Gastrocnemius medialis (tissue), 4 donors: ENCODE measurements at regions not wholly inside any gene's neighbourhood (a gene's known extent, or its start where the extent isn't known, plus 50 kb on each side); places are given as distances from the start of the nearest gene placed in this dataset.

Source experiments
- ATAC-seq, 2 donors: fragments of 150-250 bp; one replicate each; pipeline ENCODE4 v1.9.1; 2016
- DNase-seq, 2 donors: peaks; one replicate each; pipeline ENCODE4 v3.0.0-alpha.2; 2019
- H3K27ac ChIP-seq, 4 donors: fragments of 200-600 bp; sonication (generic); 1 replicate in 1 of 4; 2 replicates in 3 of 4; pipeline ENCODE4 v1.5.1; 2016 to 2018; ENCODE audit warnings: mild to moderate bottlenecking in 2 of 4, moderate library complexity in 1 of 4
- H3K27me3 ChIP-seq, 3 donors: fragments of 200-600 bp; sonication (generic) in 2 of 3; 1 replicate in 1 of 3; 2 replicates in 2 of 3; pipeline versions ENCODE4 v1.5.1 to v1.6.0; 2016 to 2019; ENCODE audit warnings: mild to moderate bottlenecking in 1 of 3, moderate library complexity in 1 of 3
- H3K36me3 ChIP-seq, 2 donors: fragments of 200-600 bp; sonication (generic) in 1 of 2; one replicate each; pipeline ENCODE4 v1.5.1; 2017 to 2018
- H3K4me1 ChIP-seq, 2 donors: fragments of 200-600 bp; sonication (generic) in 1 of 2; one replicate each; pipeline ENCODE4 v1.5.1; 2016 to 2017; ENCODE audit warnings: mild to moderate bottlenecking in 2 of 2
- H3K4me3 ChIP-seq, 4 donors: fragments of 200-600 bp; sonication (generic) in 3 of 4; 1 replicate in 1 of 4; 2 replicates in 3 of 4; pipeline ENCODE4 v1.5.1; 2016 to 2019; ENCODE audit warnings: mild to moderate bottlenecking in 2 of 4
- H3K9me3 ChIP-seq, 3 donors: fragments of 200-600 bp; sonication (generic) in 2 of 3; 1 replicate in 1 of 3; 2 replicates in 2 of 3; pipeline ENCODE4 v1.5.1; 2016 to 2019
- POLR2A ChIP-seq, 2 donors: fragments of 450-650 bp; IDR thresholded peaks; one replicate each; pipeline ENCODE4 v1.6.1; 2017; ENCODE audit warnings: antibody characterized with exemption in 2 of 2, mild to moderate bottlenecking in 2 of 2, moderate library complexity in 2 of 2
- in situ Hi-C, 4 donors: fragments of 200-750 bp; cut with MboI; loops; one replicate each; pipeline versions ENCODE4 v1.15.0 to v1.8.0; 2017; ENCODE audit warnings: low sequenced_read_pairs in 4 of 4
- intact Hi-C: fragments of 100-400 bp; cut with DNase I; formaldehyde crosslinking; loops from one replicate; pipeline ENCODE4 v1.15.1; 2023; ENCODE audit warnings: low total_unique reads
- TF ChIP-seq, protein P1 (sequence below), 5 experiments: fragments of 450-650 bp in 3 of 5; fragments of 200-600 bp in 2 of 5; sonication (generic) in 2 of 5; IDR thresholded peaks in 4 of 5; conservative IDR thresholded peaks in 1 of 5; 1 replicate in 4 of 5; 2 replicates in 1 of 5; pipeline ENCODE4 v1.5.1; 2016 to 2019; ENCODE audit warnings: antibody characterized with exemption in 5 of 5, mild to moderate bottlenecking in 3 of 5, moderate library complexity in 3 of 5

DNA sequence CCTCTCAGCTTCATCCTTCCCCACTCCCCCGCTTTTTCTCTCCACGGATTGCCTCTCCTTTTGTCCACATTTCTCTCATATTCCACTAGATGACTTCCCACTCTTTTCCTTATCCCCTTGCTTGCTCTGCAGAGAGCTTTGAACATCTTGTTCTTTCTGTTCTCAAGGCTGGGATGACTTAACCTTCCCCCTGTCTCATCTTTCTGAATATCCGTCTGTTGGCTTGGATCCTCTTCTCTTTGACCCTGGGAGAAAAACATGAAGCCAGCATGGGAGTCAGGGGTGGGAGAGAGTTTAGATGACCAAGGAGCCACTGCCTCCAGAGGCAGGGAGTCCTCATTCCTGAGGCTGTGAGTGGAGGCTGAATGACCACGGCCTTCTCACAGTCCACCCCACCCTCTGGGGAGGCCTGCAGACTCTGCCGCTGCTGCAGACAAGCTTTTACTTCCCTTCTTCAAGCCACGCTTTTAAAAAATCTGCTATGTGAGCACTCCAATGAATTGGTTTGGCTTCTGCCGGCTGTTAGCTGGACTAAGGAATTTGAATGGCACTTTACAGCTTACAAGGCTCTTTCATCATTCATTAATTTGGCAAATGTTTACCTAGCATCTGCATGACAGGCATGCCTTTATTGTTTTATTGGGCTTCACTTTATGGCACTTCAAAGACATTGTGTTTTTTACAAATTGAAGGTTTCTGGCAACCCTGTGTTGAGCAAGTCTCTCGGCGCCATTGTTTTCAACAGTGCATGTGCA lies 111.6 kb upstream of the SLC6A6 start:
- Histone ChIP-seq H3K36me3 (no peaks in the 10 kb centered on the region), H3K4me3 (no peak overlapping the region), H3K27ac (peak overlapping the region; percentile 84 to 94 (median 90)), H3K27me3 (no peaks in the 10 kb centered on the region), H3K9me3 (no peaks in the 10 kb centered on the region), H3K4me1 (peaks cover 25 to 39% of the 10 kb centered on the region in 2 donors)
- TF ChIP-seq, protein P1, sequence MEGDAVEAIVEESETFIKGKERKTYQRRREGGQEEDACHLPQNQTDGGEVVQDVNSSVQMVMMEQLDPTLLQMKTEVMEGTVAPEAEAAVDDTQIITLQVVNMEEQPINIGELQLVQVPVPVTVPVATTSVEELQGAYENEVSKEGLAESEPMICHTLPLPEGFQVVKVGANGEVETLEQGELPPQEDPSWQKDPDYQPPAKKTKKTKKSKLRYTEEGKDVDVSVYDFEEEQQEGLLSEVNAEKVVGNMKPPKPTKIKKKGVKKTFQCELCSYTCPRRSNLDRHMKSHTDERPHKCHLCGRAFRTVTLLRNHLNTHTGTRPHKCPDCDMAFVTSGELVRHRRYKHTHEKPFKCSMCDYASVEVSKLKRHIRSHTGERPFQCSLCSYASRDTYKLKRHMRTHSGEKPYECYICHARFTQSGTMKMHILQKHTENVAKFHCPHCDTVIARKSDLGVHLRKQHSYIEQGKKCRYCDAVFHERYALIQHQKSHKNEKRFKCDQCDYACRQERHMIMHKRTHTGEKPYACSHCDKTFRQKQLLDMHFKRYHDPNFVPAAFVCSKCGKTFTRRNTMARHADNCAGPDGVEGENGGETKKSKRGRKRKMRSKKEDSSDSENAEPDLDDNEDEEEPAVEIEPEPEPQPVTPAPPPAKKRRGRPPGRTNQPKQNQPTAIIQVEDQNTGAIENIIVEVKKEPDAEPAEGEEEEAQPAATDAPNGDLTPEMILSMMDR (IDR thresholded peaks at IDR 0.05 in 4 of 5, conservative IDR thresholded peaks at IDR 0.05 in 1 of 5), result no peak
- TF ChIP-seq POLR2A (IDR thresholded peaks at IDR 0.05), result no peak
- intact Hi-C loops (no loop called here), in situ Hi-C loops (loop anchor here in 1 of 4 donors (5.0 kb wide), 1 partner anchor 36 kb away; no protein-coding TSS in a partner anchor)
- DNase-seq (no peak), ATAC-seq (peak in 1 of 2 donors; percentile 34)

DNA sequence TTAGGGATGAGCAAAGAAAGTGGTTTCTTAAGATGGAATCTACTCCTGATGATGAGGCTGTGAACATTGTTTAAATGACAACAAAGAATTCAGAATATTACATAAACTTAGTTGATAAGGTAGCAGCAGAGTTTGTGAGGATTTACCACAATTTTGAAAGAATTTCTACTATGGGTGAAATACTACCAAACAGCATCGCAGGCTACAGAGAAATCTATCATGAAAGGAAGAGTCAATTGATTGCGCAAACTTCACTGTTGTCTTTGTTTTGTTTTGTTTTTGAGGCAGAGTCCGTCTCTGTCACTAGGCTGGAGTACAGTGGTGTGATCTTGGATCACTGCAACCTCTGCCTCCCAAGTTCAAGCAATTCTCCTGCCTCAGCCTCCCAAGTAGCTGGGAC lies 107.4 kb upstream of the SLC6A6 start:
- Histone ChIP-seq H3K27ac (no peak overlapping the region), H3K36me3 (no peaks in the 10 kb centered on the region), H3K27me3 (no peaks in the 10 kb centered on the region), H3K9me3 (no peaks in the 10 kb centered on the region), H3K4me3 (no peak overlapping the region), H3K4me1 (peaks cover 11 to 12% of the 10 kb centered on the region in 2 donors)
- ATAC-seq (no peak), DNase-seq (no peak)
- no peak for TF ChIP-seq POLR2A (IDR thresholded peaks at IDR 0.05)
- TF ChIP-seq, protein P1 (IDR thresholded peaks at IDR 0.05 in 4 of 5, conservative IDR thresholded peaks at IDR 0.05 in 1 of 5), result no peak
- in situ Hi-C loops (no loop called here), intact Hi-C loops (no loop called here)

DNA sequence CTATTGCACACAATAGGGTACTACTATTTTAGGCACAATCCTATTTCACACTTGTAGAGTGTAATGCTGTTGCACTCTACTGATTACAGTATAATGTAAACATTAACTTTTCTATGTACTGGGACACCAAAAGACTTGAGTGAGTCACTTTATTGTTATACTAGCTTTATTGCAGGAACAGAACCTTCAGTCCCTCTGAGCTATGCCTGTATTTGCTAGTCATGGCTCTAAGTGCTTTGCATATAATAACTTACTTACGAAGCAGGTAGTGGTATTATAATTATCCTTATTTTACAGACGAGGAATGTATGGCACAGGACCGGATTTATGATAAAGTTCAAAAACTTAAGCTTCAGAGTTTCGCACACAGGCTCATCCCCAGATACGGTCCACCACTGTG lies 106.6 kb upstream of the SLC6A6 start:
- Histone ChIP-seq H3K4me1 (peaks cover 7% of the 10 kb centered on the region in 2 donors), H3K9me3 (no peaks in the 10 kb centered on the region), H3K27me3 (no peaks in the 10 kb centered on the region), H3K27ac (no peak overlapping the region), H3K36me3 (no peaks in the 10 kb centered on the region), H3K4me3 (no peak overlapping the region)
- intact Hi-C loops (no loop called here), in situ Hi-C loops (no loop called here)
- ATAC-seq, result no peak
- no peak for DNase-seq
- TF ChIP-seq, protein P1 (IDR thresholded peaks at IDR 0.05 in 4 of 5, conservative IDR thresholded peaks at IDR 0.05 in 1 of 5), result no peak
- no peak for TF ChIP-seq POLR2A (IDR thresholded peaks at IDR 0.05)

GRCh38 chr3:14297305-14297704 lies 105.1 kb upstream of the SLC6A6 start:
- H3K27me3 ChIP-seq, result no peaks in the 10 kb centered on the region
- H3K4me3 ChIP-seq, result no peak overlapping the region
- H3K36me3 ChIP-seq, result no peaks in the 10 kb centered on the region
- peak overlapping the region in 1 of 4 donors; percentile 35 for H3K27ac ChIP-seq
- ATAC-seq, result no peak
- TF ChIP-seq POLR2A (IDR thresholded peaks at IDR 0.05), result no peak
- TF ChIP-seq, protein P1 (IDR thresholded peaks at IDR 0.05 in 4 of 5, conservative IDR thresholded peaks at IDR 0.05 in 1 of 5), result no peak
- intact Hi-C loops, result no loop called here
- H3K9me3 ChIP-seq, result no peaks in the 10 kb centered on the region
- in situ Hi-C loops, result no loop called here
- peaks cover 17 to 18% of the 10 kb centered on the region in 2 donors for H3K4me1 ChIP-seq
- no peak for DNase-seq
